Ishikawa (cell line): ENCODE measurements at regions not wholly inside any gene's neighbourhood (a gene's known extent, or its start where the extent isn't known, plus 50 kb on each side); places are given as distances from the start of the nearest gene placed in this dataset.

Experiments used
- CEBPB ChIP-seq: IDR thresholded peaks from 2 replicates; pipeline ENCODE4 v1.6.1; 2012
- CREB1 ChIP-seq: IDR thresholded peaks from 2 replicates; pipeline ENCODE4 v1.6.1; 2012; ENCODE audit warnings: low read depth
- EGR1 ChIP-seq: IDR thresholded peaks from 2 replicates; pipeline ENCODE4 v1.6.1; 2012
- EP300 ChIP-seq: IDR thresholded peaks from 2 replicates; pipeline ENCODE4 v1.6.1; 2012; ENCODE audit warnings: borderline replicate concordance
- FOXM1 ChIP-seq: IDR thresholded peaks from 2 replicates; pipeline ENCODE4 v1.6.1; 2012; ENCODE audit warnings: low read depth, borderline replicate concordance
- NFIC ChIP-seq: IDR thresholded peaks from 2 replicates; pipeline ENCODE4 v1.6.1; 2012
- RAD21 ChIP-seq: IDR thresholded peaks from 2 replicates; pipeline ENCODE4 v1.6.1; 2012; ENCODE audit warnings: low read depth
- TAF1 ChIP-seq: IDR thresholded peaks from 2 replicates; pipeline ENCODE4 v1.6.1; 2012; ENCODE audit warnings: low read depth, mild to moderate bottlenecking
- TCF12 ChIP-seq: IDR thresholded peaks from 2 replicates; pipeline ENCODE4 v1.6.1; 2012; ENCODE audit warnings: low read depth
- TEAD4 ChIP-seq: IDR thresholded peaks from 2 replicates; pipeline ENCODE4 v1.6.1; 2012
- YY1 ChIP-seq: IDR thresholded peaks from 2 replicates; pipeline ENCODE4 v1.6.1; 2012; ENCODE audit warnings: low read depth
- ZBTB7A ChIP-seq: IDR thresholded peaks from 2 replicates; pipeline ENCODE4 v1.6.1; 2012; ENCODE audit warnings: low read depth
- TF ChIP-seq, protein P1 (sequence below): IDR thresholded peaks from 2 replicates; pipeline ENCODE4 v1.6.1; 2012; ENCODE audit warnings: low read depth, mild to moderate bottlenecking
- TF ChIP-seq, protein P2 (sequence below): IDR thresholded peaks from 2 replicates; pipeline ENCODE4 v1.6.1; 2012
- TF ChIP-seq, protein P3 (sequence below): IDR thresholded peaks from 2 replicates; pipeline ENCODE4 v1.6.1; 2012

DNA sequence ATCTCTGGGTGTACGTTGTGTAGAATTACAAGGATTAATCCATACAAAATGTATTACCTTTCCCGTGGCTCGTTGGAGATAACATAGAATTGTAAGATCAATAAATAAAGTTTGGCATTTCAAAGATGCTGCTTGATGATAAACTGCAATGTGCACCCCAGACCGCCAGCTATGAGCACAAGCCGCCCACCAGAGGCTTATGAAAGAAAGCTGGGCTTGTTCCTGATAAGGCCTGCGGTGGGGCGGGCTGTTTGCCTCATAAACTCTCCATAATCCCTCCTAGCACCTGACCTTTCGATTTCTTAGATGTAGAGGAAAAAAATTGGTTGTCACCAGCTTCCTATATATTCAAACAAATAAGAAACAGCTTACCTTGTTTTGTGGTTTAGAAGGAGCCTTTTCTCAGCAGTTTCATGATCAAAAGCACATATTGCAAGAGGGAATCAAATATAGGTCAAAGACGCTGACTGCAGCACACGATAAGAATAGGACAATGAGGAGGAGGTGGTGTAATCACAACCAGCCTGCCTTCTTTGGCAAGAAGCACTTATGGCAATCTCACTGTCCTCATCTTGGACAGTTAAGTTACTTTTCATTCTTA is 293.6 kb downstream of the RMST start:
- no peak for TF ChIP-seq CREB1
- no peak for TF ChIP-seq RAD21
- TF ChIP-seq TCF12 = no peak

DNA sequence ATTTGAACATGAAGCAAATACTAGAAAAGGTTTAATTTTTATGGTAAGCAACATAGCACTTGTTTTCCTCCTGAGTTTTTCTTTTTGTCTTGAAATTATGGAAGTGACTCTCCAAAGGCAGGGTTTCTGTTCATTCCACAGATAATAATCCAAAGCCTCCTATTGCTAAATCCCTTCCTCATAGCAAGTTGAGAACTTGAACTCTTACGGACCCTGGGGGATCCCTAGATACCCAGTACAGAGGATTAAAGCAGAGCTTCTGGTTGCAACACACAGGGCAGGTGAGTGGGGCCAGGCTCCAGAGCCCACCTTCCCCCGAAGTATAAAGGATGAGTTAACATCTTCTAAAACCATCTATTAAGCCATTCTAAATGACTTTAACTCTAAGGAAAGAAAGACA is 294.1 kb downstream of the RMST start:
- TF ChIP-seq EGR1 = no peak
- no peak for TF ChIP-seq YY1

DNA sequence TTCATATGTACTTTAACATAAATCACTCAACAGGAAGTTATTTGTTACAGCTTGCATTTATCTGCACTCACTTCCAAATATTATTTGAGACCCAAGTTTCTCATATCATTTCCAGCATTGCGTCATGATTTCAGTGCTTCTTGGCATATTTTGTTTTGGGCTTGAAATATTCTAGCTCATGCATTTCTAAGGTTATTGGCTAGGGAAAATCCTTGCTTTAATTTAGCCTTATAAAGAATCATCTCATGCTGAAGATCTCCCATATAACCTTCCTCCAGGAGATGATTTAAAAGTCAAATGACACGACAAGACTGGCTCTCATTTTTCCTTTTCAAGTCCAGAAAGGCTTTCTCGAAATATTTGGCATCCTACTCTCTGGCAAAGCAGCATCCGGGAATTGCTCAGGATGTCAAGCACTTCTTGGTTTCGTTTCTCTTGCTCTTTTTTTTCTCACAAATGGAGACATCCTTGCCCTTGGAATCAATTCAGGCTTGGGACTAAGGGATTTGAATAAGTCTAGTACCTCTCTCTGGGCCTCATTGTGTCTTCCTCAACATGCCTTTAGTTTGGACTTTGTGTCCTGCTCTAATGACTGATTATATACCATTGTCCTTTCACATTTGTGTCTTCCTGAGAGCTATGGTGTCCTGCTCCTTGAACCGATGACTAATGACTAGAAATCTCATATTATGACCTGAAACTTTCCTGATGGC is 295.0 kb downstream of the RMST start:
- TF ChIP-seq RAD21 = no peak
- TF ChIP-seq, protein P1, sequence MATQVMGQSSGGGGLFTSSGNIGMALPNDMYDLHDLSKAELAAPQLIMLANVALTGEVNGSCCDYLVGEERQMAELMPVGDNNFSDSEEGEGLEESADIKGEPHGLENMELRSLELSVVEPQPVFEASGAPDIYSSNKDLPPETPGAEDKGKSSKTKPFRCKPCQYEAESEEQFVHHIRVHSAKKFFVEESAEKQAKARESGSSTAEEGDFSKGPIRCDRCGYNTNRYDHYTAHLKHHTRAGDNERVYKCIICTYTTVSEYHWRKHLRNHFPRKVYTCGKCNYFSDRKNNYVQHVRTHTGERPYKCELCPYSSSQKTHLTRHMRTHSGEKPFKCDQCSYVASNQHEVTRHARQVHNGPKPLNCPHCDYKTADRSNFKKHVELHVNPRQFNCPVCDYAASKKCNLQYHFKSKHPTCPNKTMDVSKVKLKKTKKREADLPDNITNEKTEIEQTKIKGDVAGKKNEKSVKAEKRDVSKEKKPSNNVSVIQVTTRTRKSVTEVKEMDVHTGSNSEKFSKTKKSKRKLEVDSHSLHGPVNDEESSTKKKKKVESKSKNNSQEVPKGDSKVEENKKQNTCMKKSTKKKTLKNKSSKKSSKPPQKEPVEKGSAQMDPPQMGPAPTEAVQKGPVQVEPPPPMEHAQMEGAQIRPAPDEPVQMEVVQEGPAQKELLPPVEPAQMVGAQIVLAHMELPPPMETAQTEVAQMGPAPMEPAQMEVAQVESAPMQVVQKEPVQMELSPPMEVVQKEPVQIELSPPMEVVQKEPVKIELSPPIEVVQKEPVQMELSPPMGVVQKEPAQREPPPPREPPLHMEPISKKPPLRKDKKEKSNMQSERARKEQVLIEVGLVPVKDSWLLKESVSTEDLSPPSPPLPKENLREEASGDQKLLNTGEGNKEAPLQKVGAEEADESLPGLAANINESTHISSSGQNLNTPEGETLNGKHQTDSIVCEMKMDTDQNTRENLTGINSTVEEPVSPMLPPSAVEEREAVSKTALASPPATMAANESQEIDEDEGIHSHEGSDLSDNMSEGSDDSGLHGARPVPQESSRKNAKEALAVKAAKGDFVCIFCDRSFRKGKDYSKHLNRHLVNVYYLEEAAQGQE = no peak
- TF ChIP-seq, protein P2, sequence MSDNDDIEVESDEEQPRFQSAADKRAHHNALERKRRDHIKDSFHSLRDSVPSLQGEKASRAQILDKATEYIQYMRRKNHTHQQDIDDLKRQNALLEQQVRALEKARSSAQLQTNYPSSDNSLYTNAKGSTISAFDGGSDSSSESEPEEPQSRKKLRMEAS = no peak
- no peak for TF ChIP-seq EP300
- TF ChIP-seq, protein P3, sequence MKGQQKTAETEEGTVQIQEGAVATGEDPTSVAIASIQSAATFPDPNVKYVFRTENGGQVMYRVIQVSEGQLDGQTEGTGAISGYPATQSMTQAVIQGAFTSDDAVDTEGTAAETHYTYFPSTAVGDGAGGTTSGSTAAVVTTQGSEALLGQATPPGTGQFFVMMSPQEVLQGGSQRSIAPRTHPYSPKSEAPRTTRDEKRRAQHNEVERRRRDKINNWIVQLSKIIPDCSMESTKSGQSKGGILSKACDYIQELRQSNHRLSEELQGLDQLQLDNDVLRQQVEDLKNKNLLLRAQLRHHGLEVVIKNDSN = no peak
- TF ChIP-seq TAF1 = no peak
- no peak for TF ChIP-seq EGR1
- no peak for TF ChIP-seq FOXM1
- no peak for TF ChIP-seq TCF12
- no peak for TF ChIP-seq YY1
- TF ChIP-seq CREB1 = no peak
- TF ChIP-seq TEAD4 = no peak
- no peak for TF ChIP-seq ZBTB7A
- TF ChIP-seq CEBPB = no peak
- no peak for TF ChIP-seq NFIC

DNA sequence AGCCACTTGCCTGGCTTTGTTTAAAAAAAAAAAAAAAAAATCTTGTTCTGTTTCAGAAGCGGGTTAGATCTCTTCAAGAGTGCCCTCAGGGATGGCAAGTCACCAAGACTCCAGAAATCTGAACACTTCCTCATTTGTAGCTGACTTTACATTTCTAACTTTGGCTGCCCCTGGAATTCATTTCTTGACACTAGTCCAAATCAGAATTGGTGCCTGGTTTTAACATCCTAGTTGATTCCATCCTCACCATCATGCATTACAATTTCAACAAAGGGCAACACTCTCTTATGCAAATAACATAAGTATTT is 295.5 kb downstream of the RMST start:
- no peak for TF ChIP-seq TCF12

DNA sequence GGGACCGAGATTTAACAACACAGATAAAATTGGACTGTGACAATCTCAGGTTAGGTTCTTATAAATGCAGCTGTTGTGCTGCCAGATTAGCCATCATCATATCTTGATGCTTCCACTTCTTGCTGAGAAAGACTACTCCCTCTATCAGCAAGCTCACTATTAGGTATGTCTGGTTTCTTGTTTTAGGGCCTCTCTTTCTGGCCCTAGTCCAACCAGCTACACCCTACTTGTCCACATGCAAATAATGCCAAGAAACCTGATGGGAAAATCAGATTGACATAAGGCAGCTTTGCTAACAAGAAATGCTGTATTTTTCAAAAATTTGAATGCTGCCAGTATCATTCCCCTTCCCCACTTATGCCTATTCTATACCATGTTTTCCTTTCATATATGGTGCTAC is 296.0 kb downstream of the RMST start:
- TF ChIP-seq TAF1 (no peak), TCF12 (no peak), NFIC (no peak), YY1 (no peak), TEAD4 (no peak)
- TF ChIP-seq, protein P2 = no peak

DNA sequence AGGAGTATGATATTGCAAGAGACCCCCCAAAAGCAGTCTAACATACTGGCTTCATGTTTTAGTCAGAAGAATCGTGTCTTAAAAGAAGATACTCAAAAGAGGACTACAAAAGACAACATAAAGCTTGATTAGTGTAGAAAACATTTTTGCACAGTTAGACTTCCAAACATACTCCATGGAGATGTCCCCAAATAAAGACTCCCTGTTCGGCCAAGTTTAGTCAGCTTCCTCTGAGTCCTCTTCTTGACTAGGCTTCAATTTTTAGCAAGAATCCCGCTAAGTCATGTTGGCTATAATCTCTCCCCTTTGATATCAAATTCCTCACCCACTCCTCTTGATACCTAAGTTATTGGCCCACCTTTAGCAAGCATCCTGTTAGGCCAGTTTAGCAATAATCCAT is 298.0 kb downstream of the RMST start:
- TF ChIP-seq CREB1 (no peak), ZBTB7A (no peak), NFIC (no peak), TEAD4 (no peak), EGR1 (no peak), CEBPB (no peak), EP300 (no peak), RAD21 (no peak), TAF1 (no peak), TCF12 (no peak), YY1 (no peak), FOXM1 (no peak)
- TF ChIP-seq, protein P1 = no peak
- TF ChIP-seq, protein P2 = no peak
- TF ChIP-seq, protein P3 = no peak

DNA sequence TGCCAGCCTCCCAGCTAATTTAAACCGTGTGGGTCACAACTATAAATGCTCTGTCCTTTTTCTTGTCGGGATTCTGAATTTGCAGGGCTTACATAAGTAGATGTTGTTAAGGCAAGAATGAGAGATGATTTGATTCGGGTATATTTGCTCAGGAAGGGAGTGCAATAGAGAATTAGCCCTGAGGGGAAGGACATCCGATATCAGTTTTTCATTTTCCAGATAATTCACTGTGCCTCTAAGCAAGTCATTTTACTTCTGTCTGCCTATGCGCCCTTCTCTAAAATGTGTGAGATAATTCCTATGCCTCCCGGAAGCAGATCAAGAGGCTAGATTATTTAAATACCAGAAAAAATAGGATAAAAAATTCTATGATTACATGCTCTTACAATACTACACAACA is 300.5 kb downstream of the RMST start:
- TF ChIP-seq TAF1 (no peak), ZBTB7A (no peak), CREB1 (no peak), CEBPB (no peak), EP300 (no peak), RAD21 (no peak), FOXM1 (no peak), YY1 (no peak), EGR1 (no peak), TEAD4 (no peak), NFIC (no peak), TCF12 (no peak)
- TF ChIP-seq, protein P2 = no peak
- TF ChIP-seq, protein P3 = no peak
- TF ChIP-seq, protein P1 = no peak
